Osteocyte (in vitro differentiated cells): ENCODE measurements at regions not wholly inside any gene's neighbourhood (a gene's known extent, or its start where the extent isn't known, plus 50 kb on each side); places are given as distances from the start of the nearest gene placed in this dataset.

Experiments used
- DNase-seq: peaks from one replicate; pipeline ENCODE4 v3.0.0; 2021; ENCODE audit warnings: mixed read lengths; ENCODE audit not compliant: unreplicated experiment; ENCODE audit errors: extremely low spot score
- H3K27ac Mint-ChIP-seq: one replicate; pipeline ENCODE4 v1.8.0; 2021; ENCODE audit warnings: mild to moderate bottlenecking, mixed read lengths; ENCODE audit not compliant: unreplicated experiment
- H3K27me3 Mint-ChIP-seq: one replicate; pipeline ENCODE4 v1.8.0; 2021; ENCODE audit warnings: mixed read lengths; ENCODE audit not compliant: unreplicated experiment
- H3K36me3 Mint-ChIP-seq: one replicate; pipeline ENCODE4 v1.8.0; 2021; ENCODE audit warnings: mixed read lengths; ENCODE audit not compliant: unreplicated experiment
- H3K4me1 Mint-ChIP-seq: one replicate; pipeline ENCODE4 v1.8.0; 2021; ENCODE audit warnings: mixed read lengths; ENCODE audit not compliant: unreplicated experiment
- H3K4me3 Mint-ChIP-seq: one replicate; pipeline ENCODE4 v1.8.0; 2021; ENCODE audit warnings: mild to moderate bottlenecking, moderate library complexity, mixed read lengths; ENCODE audit not compliant: unreplicated experiment
- H3K9me3 Mint-ChIP-seq: one replicate; pipeline ENCODE4 v1.8.0; 2021; ENCODE audit warnings: mixed read lengths; ENCODE audit not compliant: unreplicated experiment
- TF ChIP-seq, protein P1 (sequence below): fragments of 200-600 bp; sonication (generic); IDR thresholded peaks from 2 replicates; pipeline ENCODE4 v1.5.0; 2021; ENCODE audit warnings: antibody characterized with exemption, mild to moderate bottlenecking, moderate library complexity

- Mint-ChIP-seq H3K4me1 (peaks cover 37% of the 10 kb centered on the region), H3K27ac (no peak overlapping the region), H3K4me3 (no peak overlapping the region), H3K36me3 (no peaks in the 10 kb centered on the region), H3K9me3 (peaks cover 8% of the 10 kb centered on the region), H3K27me3 (no peaks in the 10 kb centered on the region)
- no peak for DNase-seq
- TF ChIP-seq, protein P1, sequence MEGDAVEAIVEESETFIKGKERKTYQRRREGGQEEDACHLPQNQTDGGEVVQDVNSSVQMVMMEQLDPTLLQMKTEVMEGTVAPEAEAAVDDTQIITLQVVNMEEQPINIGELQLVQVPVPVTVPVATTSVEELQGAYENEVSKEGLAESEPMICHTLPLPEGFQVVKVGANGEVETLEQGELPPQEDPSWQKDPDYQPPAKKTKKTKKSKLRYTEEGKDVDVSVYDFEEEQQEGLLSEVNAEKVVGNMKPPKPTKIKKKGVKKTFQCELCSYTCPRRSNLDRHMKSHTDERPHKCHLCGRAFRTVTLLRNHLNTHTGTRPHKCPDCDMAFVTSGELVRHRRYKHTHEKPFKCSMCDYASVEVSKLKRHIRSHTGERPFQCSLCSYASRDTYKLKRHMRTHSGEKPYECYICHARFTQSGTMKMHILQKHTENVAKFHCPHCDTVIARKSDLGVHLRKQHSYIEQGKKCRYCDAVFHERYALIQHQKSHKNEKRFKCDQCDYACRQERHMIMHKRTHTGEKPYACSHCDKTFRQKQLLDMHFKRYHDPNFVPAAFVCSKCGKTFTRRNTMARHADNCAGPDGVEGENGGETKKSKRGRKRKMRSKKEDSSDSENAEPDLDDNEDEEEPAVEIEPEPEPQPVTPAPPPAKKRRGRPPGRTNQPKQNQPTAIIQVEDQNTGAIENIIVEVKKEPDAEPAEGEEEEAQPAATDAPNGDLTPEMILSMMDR, result no peak
These were observed 87.6 kb downstream of the CLDN1 start for GRCh38 chr3:190234621-190235020.

DNA sequence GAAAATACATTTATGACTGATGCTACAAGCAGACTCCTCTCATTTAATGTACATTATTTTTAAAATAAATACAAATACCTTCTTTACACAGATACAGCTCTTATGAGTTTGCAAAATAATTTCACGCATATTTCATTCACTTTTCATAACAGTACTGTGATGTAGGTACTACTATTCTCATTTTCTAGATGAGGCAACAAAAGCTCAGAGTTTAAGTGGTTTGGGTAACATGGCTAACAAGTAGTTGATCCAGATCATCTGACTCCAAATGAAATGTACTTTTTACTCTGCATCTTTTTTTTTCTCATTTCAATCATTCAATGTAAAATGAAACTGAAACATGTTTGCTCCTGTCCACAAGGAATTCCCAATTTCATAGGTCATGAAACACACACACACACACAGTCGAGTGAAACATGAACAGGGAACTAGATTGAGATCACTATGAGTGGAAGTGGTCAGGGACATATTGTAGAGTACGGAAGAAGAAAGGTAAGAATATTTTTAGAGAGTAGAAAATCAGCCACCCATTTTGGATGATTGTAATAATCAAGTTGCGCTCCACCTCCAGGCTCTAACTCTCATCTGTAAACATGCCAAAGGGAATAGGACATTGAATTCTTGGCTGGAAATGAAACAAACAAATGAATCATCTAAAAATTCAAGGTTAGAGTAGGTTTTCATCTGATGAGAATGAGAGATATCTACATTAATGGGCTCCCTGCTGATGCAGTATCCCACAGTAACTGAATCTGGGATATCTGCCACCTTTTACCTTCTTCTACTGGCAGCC, 92.4 kb downstream of the CLDN1 start:
- TF ChIP-seq, protein P1, result no peak
- H3K4me1 Mint-ChIP-seq, result peaks cover 26% of the 10 kb centered on the region
- no peak for DNase-seq
- H3K27ac Mint-ChIP-seq, result peak overlapping the region; percentile 75
- H3K9me3 Mint-ChIP-seq, result no peaks in the 10 kb centered on the region
- H3K27me3 Mint-ChIP-seq, result no peaks in the 10 kb centered on the region
- H3K36me3 Mint-ChIP-seq, result no peaks in the 10 kb centered on the region
- H3K4me3 Mint-ChIP-seq, result no peak overlapping the region

DNA sequence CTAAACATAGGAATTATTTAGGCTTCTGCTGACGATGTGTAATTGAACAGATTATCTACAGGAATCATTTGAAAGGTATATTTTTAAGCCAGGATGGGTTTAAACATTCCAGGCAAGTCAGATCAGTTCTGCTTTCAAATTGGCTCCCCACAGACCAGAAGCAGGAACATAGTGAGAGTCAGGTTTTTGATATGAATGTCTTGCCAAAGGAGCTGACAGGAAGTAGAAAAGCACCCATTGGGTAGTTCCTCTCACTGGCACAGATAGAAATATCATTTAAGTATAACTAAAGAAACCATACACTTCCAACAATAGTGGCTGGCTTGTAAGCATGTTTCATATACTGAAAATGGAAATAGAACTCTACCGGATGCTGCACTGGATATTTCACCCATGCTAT, 95.2 kb downstream of the CLDN1 start:
- Mint-ChIP-seq H3K9me3 (no peaks in the 10 kb centered on the region), H3K27ac (no peak overlapping the region), H3K4me3 (no peak overlapping the region), H3K36me3 (no peaks in the 10 kb centered on the region), H3K4me1 (peaks cover 17% of the 10 kb centered on the region), H3K27me3 (no peaks in the 10 kb centered on the region)
- no peak for DNase-seq
- TF ChIP-seq, protein P1, result no peak

GRCh38 chr3:190224863-190225692, 97.2 kb downstream of the CLDN1 start:
- DNase-seq, result no peak
- Mint-ChIP-seq H3K36me3 (peaks cover 5% of the 10 kb centered on the region), H3K9me3 (peaks cover 5% of the 10 kb centered on the region), H3K4me1 (peaks cover 8% of the 10 kb centered on the region), H3K27ac (no peak overlapping the region), H3K4me3 (no peak overlapping the region), H3K27me3 (no peaks in the 10 kb centered on the region)
- TF ChIP-seq, protein P1, result peak; percentile 74

GRCh38 chr3:190224456-190224855, 97.8 kb downstream of the CLDN1 start:
- DNase-seq, result no peak
- Mint-ChIP-seq H3K9me3 (peaks cover 5% of the 10 kb centered on the region), H3K4me1 (peaks cover 4% of the 10 kb centered on the region), H3K27ac (no peak overlapping the region), H3K4me3 (no peak overlapping the region), H3K36me3 (peaks cover 5% of the 10 kb centered on the region), H3K27me3 (no peaks in the 10 kb centered on the region)
- TF ChIP-seq, protein P1, result no peak
